ENCODE measurements at regions not wholly inside any gene's neighbourhood (a gene's known extent, or its start where the extent isn't known, plus 50 kb on each side); places are given as distances from the start of the nearest gene placed in this dataset.

- Mint-ChIP-seq H3K9me3 (no peaks in the 10 kb centered on the region), H3K36me3 (no peaks in the 10 kb centered on the region), H3K27ac (no peak overlapping the region), H3K27me3 (ENCODE audit: low read depth) (no peaks in the 10 kb centered on the region), H3K4me1 (0 out of 2 replicates have a peak, but pooled peaks cover 6% of the 10 kb centered on the region), H3K4me3 (no peak overlapping the region)
- ChIA-PET CTCF (no interaction called here), POLR2A (no interaction called here)
- TF ChIP-seq NR2C2 (CRISPR knock-in tag; IDR thresholded peaks at IDR 0.05) (no peak), ATF6 (CRISPR knock-in tag; IDR thresholded peaks at IDR 0.05) (no peak), ZNF512 (CRISPR knock-in tag; IDR thresholded peaks at IDR 0.05; ENCODE audit: borderline replicate concordance) (no peak), SOX15 (CRISPR knock-in tag; IDR thresholded peaks at IDR 0.05) (no peak), ATF2 (CRISPR knock-in tag; IDR thresholded peaks at IDR 0.05; ENCODE audit: borderline replicate concordance, low read depth) (no peak), FOXP4 (CRISPR knock-in tag; IDR thresholded peaks at IDR 0.05) (no peak), JUN (CRISPR knock-in tag; IDR thresholded peaks at IDR 0.05) (no peak), MAX (CRISPR knock-in tag; IDR thresholded peaks at IDR 0.05) (no peak), ZNF232 (CRISPR knock-in tag; IDR thresholded peaks at IDR 0.05) (no peak), ETV6 (CRISPR knock-in tag; IDR thresholded peaks at IDR 0.05) (no peak), ERG (CRISPR knock-in tag; IDR thresholded peaks at IDR 0.05) (no peak), ZNF263 (CRISPR knock-in tag; IDR thresholded peaks at IDR 0.05; ENCODE audit: low read depth) (no peak), NR3C1 (CRISPR knock-in tag; conservative IDR thresholded peaks at IDR 0.05; ENCODE audit: low read depth) (no peak), NFATC4 (CRISPR knock-in tag; IDR thresholded peaks at IDR 0.05) (no peak), AR (CRISPR knock-in tag; IDR thresholded peaks at IDR 0.05) (no peak), ZNF416 (CRISPR knock-in tag; IDR thresholded peaks at IDR 0.05) (no peak), ARID4B (CRISPR knock-in tag; IDR thresholded peaks at IDR 0.05; ENCODE audit: borderline replicate concordance) (no peak)
- DNase-seq (ENCODE audit: low spot score) (no peak), ATAC-seq (no peak)
Observed at GRCh38 chr10:4684434-4684833, 141.6 kb upstream of the AKR1E2 start.
